GM18498 (cell line): ENCODE measurements at regions not wholly inside any gene's neighbourhood (a gene's known extent, or its start where the extent isn't known, plus 50 kb on each side); places are given as distances from the start of the nearest gene placed in this dataset.
"Not testable (repeated sequence)": the region's sequence is repeated elsewhere in the genome, so short reads cannot be mapped to it uniquely, and the experiment has no call there.

Experiments
- ATAC-seq: cut with Tn5 transposase; IDR thresholded peaks from one replicate; pipeline ENCODE4 v1.9.1; 2021; ENCODE audit warnings: mild to moderate bottlenecking, moderate library complexity; ENCODE audit not compliant: unreplicated experiment

DNA sequence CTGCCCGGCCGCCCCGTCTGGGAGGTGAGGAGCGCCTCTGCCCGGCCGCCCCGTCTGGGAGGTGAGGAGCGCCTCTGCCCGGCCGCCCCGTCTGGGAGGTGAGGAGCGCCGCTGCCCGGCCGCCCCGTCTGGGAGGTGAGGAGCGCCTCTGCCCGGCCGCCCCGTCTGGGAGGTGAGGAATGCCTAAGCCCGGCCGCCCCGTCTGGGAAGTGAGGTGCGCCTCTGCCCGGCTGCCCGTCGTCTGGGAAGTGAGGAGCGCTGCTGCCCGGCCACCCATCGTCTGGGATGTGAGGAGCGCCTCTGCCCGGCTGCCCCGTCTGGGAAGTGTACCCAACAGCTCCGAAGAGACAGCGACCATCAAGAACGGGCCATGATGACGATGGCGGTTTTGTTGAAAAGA, 136.6 kb upstream of the PROKR2 start:
- not testable (repeated sequence) for ATAC-seq

DNA sequence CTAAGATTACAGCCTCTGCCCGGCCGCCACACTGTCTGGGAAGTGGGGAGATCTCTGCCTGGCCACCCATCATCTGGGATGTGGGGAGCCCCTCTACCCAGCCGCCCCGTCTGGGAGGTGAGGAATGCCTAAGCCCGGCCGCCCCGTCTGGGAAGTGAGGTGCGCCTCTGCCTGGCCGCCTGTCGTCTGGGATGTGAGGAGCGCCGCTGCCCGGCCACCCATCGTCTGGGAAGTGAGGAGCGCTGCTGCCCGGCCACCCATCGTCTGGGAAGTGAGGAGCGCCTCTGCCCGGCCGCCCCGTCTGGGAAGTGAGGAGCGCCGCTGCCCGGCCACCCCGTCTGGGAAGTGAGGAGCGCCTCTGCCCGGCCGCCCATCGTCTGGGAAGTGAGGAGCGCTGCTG, 135.9 kb upstream of the PROKR2 start:
- not testable (repeated sequence) for ATAC-seq

DNA sequence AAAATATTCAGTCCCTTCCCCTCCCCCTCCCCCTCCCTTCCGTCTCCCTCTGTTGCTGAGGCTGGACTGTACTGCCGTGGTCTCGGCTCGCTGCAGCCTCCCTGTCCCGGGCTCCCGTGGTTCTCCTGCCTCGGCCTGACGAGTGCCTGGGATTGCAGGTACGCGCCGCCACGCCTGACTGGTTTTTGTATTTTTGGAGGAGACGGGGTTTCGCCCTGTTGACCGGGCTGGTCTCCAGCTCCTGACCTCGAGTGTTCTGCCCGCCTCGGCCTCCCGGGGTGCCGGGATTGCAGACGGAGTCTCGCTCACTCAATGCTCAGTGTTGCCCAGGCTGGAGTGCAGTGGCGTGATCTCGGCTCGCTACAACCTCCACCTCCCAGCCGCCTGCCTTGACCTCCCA, 135.5 kb upstream of the PROKR2 start:
- ATAC-seq = not testable (repeated sequence)

- ATAC-seq = no peak
Measured at GRCh38 chr20:5451643-5452210, 135.0 kb upstream of the PROKR2 start.

DNA sequence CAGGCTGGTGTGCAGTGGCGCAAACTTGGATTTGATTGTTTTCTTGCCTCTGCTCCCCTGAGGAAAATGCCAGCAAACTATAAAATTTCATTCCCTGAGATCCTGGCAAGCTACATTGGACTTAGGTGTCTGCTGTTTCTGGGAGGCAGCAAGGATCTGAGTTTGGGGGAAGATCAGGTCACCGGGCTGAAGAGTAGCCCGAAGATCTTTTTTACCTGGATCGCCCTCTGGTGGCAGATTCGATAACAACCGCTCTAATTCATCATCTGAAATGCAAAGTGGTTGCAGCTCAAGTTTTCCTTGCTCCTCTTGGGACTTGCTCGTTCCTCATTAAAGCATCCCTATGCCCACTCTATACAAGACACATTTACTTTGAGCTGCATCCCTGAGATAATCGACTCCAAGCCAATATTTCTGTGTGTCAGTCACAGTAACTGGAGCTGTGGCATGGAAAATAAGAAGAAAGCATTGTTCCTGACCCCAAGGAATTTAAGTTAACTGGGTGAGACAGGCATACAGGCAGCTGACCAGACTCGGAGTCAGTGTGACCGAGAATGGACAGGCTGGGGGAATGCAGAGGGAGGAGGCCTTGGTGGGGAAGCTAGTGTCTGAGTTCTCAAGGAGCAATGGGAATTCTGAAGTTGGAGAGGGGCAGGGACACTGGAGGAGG, 131.8 kb upstream of the PROKR2 start:
- peak; percentile 67 for ATAC-seq

DNA sequence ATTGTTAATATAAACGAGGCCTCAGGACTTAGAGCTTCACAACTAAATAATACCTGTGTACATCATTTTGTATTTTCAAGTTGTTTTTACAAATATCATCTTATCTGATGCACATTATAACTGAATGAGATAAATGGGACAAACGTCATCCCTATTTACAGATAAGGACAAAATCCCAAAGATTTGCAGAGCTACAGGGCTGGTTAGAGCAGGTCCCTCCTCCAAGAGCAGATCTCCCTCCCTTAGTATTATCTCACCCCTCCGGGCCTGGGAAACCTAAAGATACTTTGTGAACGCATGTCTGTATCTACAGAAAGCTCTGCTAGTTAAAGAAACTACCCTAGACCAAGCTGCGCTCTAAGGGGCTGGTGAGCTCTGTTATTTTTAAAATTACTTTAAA, 130.4 kb upstream of the PROKR2 start:
- ATAC-seq = no peak

DNA sequence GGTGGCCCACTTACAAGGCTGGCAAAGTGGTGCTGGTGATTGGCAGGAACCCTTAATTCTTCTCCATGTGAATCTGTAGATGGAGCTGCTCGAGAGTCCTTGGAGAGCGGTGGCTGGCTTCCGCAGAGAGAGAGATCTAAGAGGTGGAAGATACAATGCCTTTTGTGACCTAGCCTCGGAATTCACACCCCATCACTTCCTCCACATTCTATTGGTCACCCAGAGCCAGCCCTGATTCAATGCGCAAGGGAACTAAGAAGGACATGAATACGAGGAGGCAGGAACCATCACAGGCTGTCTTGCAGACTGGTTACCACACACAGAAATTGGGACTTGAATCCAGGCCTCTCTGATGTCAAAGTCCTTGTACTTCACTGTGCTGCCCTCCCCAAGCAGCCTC, 128.9 kb upstream of the PROKR2 start:
- no peak for ATAC-seq

DNA sequence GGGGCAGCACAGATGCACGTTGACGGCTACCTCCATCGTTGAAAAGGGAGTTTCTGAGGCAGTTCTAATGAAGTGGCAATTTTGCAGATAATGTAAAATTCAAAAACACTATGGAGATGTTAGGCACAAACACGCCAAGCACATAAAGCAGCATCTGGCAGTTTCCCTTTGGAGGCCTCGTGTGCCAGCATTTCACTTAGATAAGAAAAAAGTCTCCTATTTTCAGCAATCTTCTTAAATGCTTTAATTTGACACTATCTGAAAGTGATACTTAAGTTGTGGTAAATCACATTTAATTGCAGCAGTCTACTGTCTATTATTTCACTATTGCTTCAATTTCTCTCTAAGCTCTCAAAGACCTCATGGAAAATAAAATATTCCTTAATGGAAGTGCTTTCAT, 125.3 kb upstream of the PROKR2 start:
- ATAC-seq = no peak

- ATAC-seq = no peak
Measured at GRCh38 chr20:5434116-5434515, 117.4 kb upstream of the PROKR2 start.

DNA sequence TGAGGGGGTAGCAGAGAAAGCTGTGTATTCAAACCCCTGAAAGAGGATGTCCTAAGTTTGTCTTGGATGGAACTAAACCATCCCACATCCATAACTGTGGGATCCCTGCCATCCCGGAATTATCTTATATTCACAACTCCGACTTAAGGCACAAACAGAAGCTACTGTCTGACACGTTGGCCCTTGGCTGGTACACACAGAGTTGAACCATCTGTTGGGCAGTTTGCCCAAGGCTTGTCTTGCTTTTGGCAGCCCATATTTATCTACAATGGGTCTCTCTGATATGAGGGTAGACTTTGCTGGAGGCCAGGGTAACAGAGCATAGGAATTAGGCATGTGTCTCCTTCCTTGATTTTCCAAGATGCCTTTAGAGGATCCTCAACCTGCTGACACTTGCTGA, 116.6 kb upstream of the PROKR2 start:
- no peak for ATAC-seq

DNA sequence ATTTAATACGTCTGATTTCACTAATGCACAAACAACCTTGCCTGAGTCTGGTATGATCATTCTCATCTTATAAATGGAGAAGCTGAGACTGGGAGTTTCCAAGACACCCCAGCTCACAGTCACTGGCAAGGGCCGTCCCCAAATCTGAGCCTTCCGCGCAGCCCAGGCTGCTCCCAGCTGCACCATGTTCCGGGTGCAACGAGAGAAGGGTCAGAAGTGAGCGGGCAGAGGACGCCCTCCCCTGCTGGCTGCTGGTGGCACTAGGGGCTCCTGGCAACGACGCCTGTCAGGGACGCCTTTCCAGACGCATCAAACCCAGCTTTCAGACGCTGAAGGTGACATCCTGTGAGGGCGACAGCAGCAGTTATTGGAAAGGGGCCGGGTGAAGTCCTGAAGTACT, 115.3 kb upstream of the PROKR2 start:
- ATAC-seq = no peak

DNA sequence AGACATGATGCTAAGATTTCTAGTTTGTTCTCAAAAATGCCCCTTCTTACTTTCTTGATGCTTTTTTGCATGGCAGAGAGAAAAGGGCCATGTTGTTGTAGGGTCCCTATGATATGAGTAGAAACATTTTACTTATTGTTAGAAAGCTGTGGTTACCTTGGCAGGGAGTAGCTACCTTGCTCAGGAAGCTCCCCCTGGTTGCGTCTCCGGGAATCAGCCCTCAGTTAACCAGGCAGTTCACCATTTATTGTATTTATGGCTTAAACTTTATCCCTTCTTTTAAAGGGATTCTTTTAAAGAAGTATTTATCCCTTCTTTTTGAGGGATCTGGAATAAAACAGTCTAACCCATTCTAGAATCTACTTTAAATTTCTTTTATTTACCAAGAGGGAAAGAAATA, 113.9 kb upstream of the PROKR2 start:
- ATAC-seq = no peak

DNA sequence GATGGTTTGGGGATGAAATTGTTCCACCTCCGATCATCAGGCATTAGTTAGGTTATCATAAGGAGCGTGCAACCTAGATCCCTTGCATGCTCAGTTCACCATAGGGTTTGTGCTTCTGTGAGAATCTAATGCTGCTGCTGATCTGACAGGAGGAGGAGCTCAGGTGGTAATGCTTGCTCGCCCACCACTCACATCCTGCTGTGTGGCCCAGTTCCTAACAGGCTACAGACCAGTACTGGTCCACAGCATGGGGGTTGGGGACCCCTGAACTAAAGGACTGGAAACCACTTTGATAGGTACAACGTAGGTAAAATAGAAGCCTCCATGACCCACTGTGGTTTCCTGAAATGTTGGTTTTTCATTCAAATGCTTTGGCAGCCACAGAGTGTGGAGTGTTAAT, 109.3 kb upstream of the PROKR2 start:
- ATAC-seq = no peak

DNA sequence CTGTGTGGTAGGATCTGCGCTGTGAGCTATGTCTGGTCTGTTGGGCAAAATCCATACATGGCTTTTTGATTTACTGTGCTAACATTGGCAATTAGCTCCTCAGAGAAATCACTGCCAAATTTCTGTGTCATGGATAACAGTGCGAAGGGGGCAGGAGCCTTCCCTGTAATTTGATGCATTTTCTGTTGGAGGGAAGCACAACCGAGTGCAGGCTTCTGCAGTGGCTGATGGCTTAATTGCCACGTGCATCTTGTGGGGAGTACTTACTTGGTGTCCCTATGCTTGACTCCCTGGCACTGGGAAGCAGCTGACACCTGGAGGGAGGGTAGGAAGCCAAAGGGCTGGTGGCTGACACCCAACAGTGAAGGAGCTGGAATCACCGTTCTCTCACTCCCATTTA, 99.3 kb upstream of the PROKR2 start:
- ATAC-seq = no peak

GRCh38 chr20:5413394-5413793, 96.6 kb upstream of the PROKR2 start:
- no peak for ATAC-seq

DNA sequence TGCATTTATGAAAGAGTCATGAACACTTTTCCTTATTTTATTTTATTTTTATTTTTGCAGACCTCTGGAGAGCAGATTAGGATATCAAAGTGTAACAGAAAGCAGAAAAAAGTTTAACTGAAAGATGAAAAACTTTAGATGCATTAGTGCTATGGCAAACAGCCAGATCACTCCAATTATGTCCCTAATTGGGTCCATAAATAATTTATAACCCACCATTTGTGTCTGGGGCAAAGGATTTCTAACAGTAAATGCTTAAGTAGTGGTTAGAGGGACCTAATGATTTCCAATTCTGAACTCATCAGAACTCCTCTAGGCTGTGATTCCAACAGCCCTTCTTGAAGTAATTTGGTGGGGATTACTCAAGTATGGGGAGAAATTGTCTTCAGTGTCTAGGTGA, 93.7 kb upstream of the PROKR2 start:
- ATAC-seq = no peak

- ATAC-seq = peak; percentile 74
Measured at GRCh38 chr20:5402903-5403531, 86.3 kb upstream of the PROKR2 start.

DNA sequence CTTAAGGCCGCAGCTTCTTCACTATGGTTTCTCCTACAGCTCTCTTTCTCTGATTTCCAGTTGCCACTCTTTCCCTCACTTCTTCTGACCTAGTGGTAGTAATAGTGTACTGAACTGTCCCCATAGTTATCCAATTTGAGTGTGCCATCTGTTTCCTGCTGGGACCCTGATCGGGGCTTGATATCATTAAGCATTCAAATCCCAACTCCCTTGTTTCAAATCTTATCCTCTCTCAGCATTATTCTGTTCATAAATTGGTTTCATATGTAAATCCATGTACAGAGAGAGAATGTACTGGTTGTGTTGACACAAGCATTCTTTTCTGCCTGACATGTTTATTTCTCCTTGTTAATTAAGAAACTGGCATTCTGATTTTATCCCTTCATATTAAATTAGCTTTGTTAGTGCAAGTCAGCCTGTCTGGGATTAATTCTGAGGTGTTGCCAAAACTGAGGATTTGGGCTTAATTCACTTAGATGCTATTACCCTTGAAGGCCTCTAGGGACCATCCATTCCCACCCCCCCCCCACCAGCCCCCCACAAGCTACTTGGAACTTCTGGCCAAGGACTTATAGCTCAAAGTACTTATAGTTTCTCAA, 84.6 kb upstream of the PROKR2 start:
- ATAC-seq = no peak

- ATAC-seq = no peak
Measured at GRCh38 chr20:5400164-5400762, 83.5 kb upstream of the PROKR2 start.

DNA sequence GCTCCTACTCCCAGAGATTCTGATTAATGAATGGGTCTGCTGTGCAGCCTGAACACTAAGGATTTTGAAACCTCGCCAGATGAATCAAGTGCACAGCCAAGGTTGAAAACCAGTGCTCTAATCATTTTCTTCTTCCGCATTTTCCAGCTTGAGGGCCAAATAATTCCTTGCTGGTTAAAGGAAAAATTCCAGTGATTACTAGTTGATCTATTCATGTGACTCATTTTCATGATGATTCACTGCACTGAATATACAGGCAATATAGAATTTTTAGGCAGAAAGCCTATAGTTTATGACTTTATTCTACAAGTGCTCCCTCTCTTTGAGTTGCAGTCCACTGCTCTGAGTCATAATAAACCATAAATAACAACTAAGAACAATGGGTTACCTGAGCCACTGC, 80.6 kb upstream of the PROKR2 start:
- ATAC-seq = no peak

DNA sequence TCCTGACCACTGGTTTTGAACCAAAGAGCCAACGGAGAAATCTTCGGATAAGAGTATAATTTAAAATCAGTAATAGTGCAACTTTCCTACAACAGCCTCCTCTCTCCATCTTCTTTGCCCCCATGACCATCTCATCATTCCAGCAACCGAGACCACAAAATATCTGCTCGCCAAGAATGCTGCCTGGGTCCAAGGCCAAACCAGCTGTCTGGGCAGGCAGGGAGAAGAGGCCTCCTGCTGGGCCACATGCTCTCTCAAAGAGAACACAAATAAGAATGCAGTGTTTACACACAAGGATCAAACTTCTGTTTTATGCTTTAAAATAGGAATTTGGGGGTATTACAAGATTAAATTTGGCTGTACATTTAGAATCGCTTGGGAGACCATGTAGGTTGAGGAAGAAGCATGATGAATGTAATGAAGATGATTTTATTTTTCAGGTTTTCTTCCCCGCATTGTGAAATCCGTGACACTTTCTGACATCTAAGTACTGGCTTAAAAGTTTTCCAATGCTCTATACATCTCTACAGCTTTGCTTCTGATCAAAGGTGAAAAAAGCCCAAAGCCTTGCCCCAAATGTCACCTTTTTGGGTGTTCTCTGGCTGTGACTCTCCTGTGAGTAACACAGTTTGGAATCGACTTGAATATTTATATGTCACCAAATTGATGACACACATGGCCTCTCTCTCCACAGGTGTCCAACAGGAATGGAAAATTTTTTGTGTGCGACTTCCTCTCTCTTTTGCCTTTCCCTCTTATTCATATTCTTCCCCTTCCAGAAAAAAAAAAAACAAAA, 79.4 kb upstream of the PROKR2 start:
- ATAC-seq = no peak
